ENCODE measurements at regions not wholly inside any gene's neighbourhood (a gene's known extent, or its start where the extent isn't known, plus 50 kb on each side); places are given as distances from the start of the nearest gene placed in this dataset.

GRCh38 chr2:155203178-155203577 is 504.7 kb downstream of the KCNJ3 start:
- Histone ChIP-seq H4K20me1 (replicated peaks in 1 of 2; ENCODE audit: control insufficient read depth in 1 of 2, insufficient read depth in 2 of 2, low read length in 2 of 2) (no peaks in the 10 kb centered on the region), H4K91ac (replicated peaks; ENCODE audit: insufficient read length, low read length) (no peak overlapping the region), H3K23me2 (ENCODE audit: low read depth, low read length) (no peaks in the 10 kb centered on the region), H2BK120ac (replicated peaks; ENCODE audit: low read depth, low read length) (no peak overlapping the region), H3K36me3 (ENCODE audit: control insufficient read depth in 2 of 4, insufficient read depth in 4 of 4, low read length in 3 of 4) (no peaks in the 10 kb centered on the region), H3K79me1 (ENCODE audit: low read depth, low read length) (no peaks in the 10 kb centered on the region), H2BK20ac (ENCODE audit: low read length) (no peak overlapping the region), H4K5ac (ENCODE audit: insufficient read length, low read depth, low read length) (no peak overlapping the region), H2BK15ac (ENCODE audit: low read length) (no peak overlapping the region), H3K9me3 (ENCODE audit: insufficient read depth in 2 of 2, low read depth in 1 of 2, low read length in 1 of 2) (no peaks in the 10 kb centered on the region), H3K4me2 (ENCODE audit: insufficient read depth in 1 of 2, low read depth in 2 of 2, low read length in 2 of 2) (no peak overlapping the region), H3K4me1 (replicated peaks in 1 of 4; ENCODE audit: control insufficient read depth in 3 of 4, insufficient read depth in 4 of 4, low read length in 3 of 4) (peaks cover 0 to 2% (median 0%) of the 10 kb centered on the region in 4 experiments; a peak in 1 of 7 replicates), H3K18ac (ENCODE audit: extremely low read depth, low read length) (no peak overlapping the region), H3K56ac (replicated peaks; ENCODE audit: insufficient read length, low read depth, low read length) (no peak overlapping the region), H2AK5ac (ENCODE audit: low read depth, low read length) (no peak overlapping the region), H3K23ac (ENCODE audit: insufficient read length) (no peak overlapping the region), H4K8ac (ENCODE audit: extremely low read depth, insufficient read depth, low read length) (no peak overlapping the region), H3K79me2 (ENCODE audit: control insufficient read depth in 1 of 2, insufficient read depth in 2 of 2, low read length in 2 of 2) (no peaks in the 10 kb centered on the region), H3K4me3 (ENCODE audit: extremely low read depth in 1 of 4, insufficient read depth in 2 of 4, low read depth in 3 of 4, low read length in 4 of 4) (no peak overlapping the region), H2AFZ (ENCODE audit: low read length) (no peak overlapping the region), H3K14ac (ENCODE audit: insufficient read length) (no peak overlapping the region), H2BK5ac (ENCODE audit: low read depth, low read length) (no peak overlapping the region), H3K4ac (replicated peaks; ENCODE audit: insufficient read length, low read depth, low read length) (no peak overlapping the region), H3K27me3 (replicated peaks in 1 of 4; ENCODE audit: control insufficient read depth in 3 of 4, extremely low read depth in 1 of 4, insufficient read depth in 3 of 4, low read length in 3 of 4) (no peaks in the 10 kb centered on the region), H3K27ac (ENCODE audit: low read depth, low read length) (no peak overlapping the region), H2BK12ac (ENCODE audit: low read depth, low read length) (no peak overlapping the region), H3K9ac (replicated peaks in 1 of 4; ENCODE audit: extremely low read depth in 1 of 4, low read depth in 3 of 4, low read length in 3 of 4) (no peak overlapping the region)
- WGBS, 2 experiments (ENCODE audit: extremely low coverage in 1 of 2, insufficient coverage in 1 of 2, insufficient read length in 1 of 2, insufficient replicate concordance in 2 of 2, low coverage in 1 of 2, low lambda C conversion rate in 2 of 2, missing lambda C conversion rate in 1 of 2): 80% methylated on average over 1 of the region's 1 CpG; no CpG with 5 or more reads in 1 of the 2 experiments
- ChIA-PET CTCF (ENCODE audit: partially characterized antibody) (interaction anchor here (0.6 kb wide), 1 partner anchor 730 kb away, joined by 3 read pairs; no protein-coding TSS in a partner anchor), POLR2A (ENCODE audit: partially characterized antibody) (no interaction called here)
- FAIRE-seq (no peak), DNase-seq (ENCODE audit: low read depth in 1 of 2, low spot score in 2 of 2) (no peak)
- TF ChIP-seq FOSL1 (IDR thresholded peaks at IDR 0.05; ENCODE audit: insufficient read depth, low read depth, low read length): no peak
- TF ChIP-seq CHD2 (IDR thresholded peaks at IDR 0.05; ENCODE audit: low read length): no peak
- no peak for TF ChIP-seq EP300 (IDR thresholded peaks at IDR 0.05; ENCODE audit: borderline replicate concordance in 1 of 2, low read depth in 2 of 2, low read length in 2 of 2)
- TF ChIP-seq SUZ12 (IDR thresholded peaks at IDR 0.05; ENCODE audit: low read length): no peak
- no peak for TF ChIP-seq TBP (IDR thresholded peaks at IDR 0.05; ENCODE audit: low read depth, low read length)
- no peak for TF ChIP-seq SIN3A (conservative IDR thresholded peaks at IDR 0.05 in 1 of 2, IDR thresholded peaks at IDR 0.05 in 1 of 2; ENCODE audit: low read depth in 1 of 2, low read length in 2 of 2)

All from H1 (cell line).